ENCODE measurements at regions not wholly inside any gene's neighbourhood (a gene's known extent, or its start where the extent isn't known, plus 50 kb on each side); places are given as distances from the start of the nearest gene placed in this dataset.

- TF ChIP-seq CTCF (IDR thresholded peaks at IDR 0.05; ENCODE audit: low read depth, low read length) (no peak), EZH2phosphoT487 (IDR thresholded peaks at IDR 0.05; ENCODE audit: low read depth) (no peak)
Observed at GRCh38 chr6:23457321-23457720, 668.7 kb upstream of the NRSN1 start.

Measured in OCI-LY3 (cell line).